ENCODE measurements at regions not wholly inside any gene's neighbourhood (a gene's known extent, or its start where the extent isn't known, plus 50 kb on each side); places are given as distances from the start of the nearest gene placed in this dataset.

DNA sequence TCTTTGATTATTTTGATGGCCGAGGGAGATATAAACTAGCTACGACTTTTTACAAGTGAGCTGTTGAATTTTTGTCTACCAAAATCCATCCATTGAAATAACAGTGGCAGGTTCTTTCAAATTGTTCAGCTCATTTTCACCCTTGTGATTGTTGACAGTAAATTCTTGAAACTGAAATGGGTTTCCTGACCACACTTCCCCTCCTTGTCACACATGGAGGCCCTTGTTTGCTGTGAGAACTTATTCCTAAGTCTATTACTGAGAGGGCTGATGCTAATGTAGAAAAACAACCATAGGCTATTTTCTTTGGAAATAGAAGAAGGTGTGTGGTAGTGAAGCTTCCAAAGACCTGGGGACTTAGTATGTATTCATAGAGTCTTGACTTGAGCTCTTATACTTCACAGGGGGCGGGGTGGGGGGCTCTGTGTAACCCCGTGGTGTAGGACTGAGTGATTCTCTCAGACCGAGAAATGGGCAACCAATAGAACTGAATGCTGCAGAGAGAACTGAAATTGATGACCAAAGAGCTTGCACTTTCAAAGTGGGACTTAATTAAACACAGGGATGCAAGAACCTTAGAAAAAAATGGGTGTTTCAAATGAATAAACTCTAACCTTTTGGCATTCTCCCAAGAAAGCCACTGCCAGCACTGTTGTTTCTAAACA lies 718.9 kb downstream of the CCSER2 start:
- in situ Hi-C loops (cut with MboI; ENCODE audit: low sequenced_read_pairs) = no loop called here
- Histone ChIP-seq H2BK120ac (ENCODE audit: low read depth, low read length) (no peak overlapping the region), H3K4me2 (ENCODE audit: low read depth, low read length) (no peak overlapping the region), H4K5ac (ENCODE audit: low read depth, low read length) (no peak overlapping the region), H4K20me1 (ENCODE audit: insufficient read depth, low read length) (no peaks in the 10 kb centered on the region), H3K4me1 (ENCODE audit: control insufficient read depth, insufficient read depth, low read length) (no peaks in the 10 kb centered on the region), H3K9me3 (ENCODE audit: control insufficient read depth, insufficient read depth, low read length) (peaks cover 12% of the 10 kb centered on the region), H3K9me1 (ENCODE audit: insufficient read depth, low read length) (no peaks in the 10 kb centered on the region), H4K8ac (ENCODE audit: low read depth in 2 of 2, low read length in 2 of 2) (no peak overlapping the region), H3K9ac (ENCODE audit: low read depth, low read length) (no peak overlapping the region), H3K18ac (ENCODE audit: low read depth, low read length) (no peak overlapping the region), H3K79me1 (ENCODE audit: low read depth in 1 of 2, low read length in 2 of 2) (no peaks in the 10 kb centered on the region), H2BK15ac (ENCODE audit: low read depth, low read length) (no peak overlapping the region), H3K23ac (ENCODE audit: low read depth, low read length) (no peak overlapping the region), H2AK9ac (replicated peaks; ENCODE audit: low read depth, low read length, poor library complexity) (no peak overlapping the region), H2BK5ac (ENCODE audit: low read depth, low read length, poor library complexity, severe bottlenecking) (no peak overlapping the region), H3K4ac (ENCODE audit: low read depth, low read length) (no peak overlapping the region), H3K36me3 (ENCODE audit: control insufficient read depth, insufficient read depth, low read length) (no peaks in the 10 kb centered on the region), H3K27ac (ENCODE audit: insufficient read depth, low read length) (no peak overlapping the region), H3K14ac (replicated peaks; ENCODE audit: low read depth, low read length) (no peak overlapping the region), H2AK5ac (ENCODE audit: low read depth, low read length) (no peak overlapping the region), H2AFZ (replicated peaks; ENCODE audit: low read length, poor library complexity) (no peak overlapping the region), H3K56ac (ENCODE audit: extremely low read depth, insufficient read depth, low read length) (no peak overlapping the region), H3K27me3 (ENCODE audit: control insufficient read depth, insufficient read depth, low read length) (no peaks in the 10 kb centered on the region), H2BK20ac (ENCODE audit: low read depth, low read length) (no peak overlapping the region), H3K4me3 (ENCODE audit: insufficient read depth, low read depth, low read length) (no peak overlapping the region), H4K91ac (ENCODE audit: insufficient read depth, low read depth, low read length) (no peak overlapping the region)
- no peak for ATAC-seq (ENCODE audit: low read depth)
- no peak for DNase-seq
- POLR2A ChIA-PET (ENCODE audit: unreplicated experiment) = no interaction called here
- WGBS, 2 experiments (ENCODE audit: extremely low coverage in 2 of 2, insufficient read length in 1 of 2) = 13% methylated on average over 3 of the region's 5 CpGs; no CpG with 5 or more reads in 1 of the 2 experiments
- no peak for TF ChIP-seq FOS (IDR thresholded peaks at IDR 0.05; ENCODE audit: low read depth, low read length)
- no peak for TF ChIP-seq RFX5 (IDR thresholded peaks at IDR 0.05; ENCODE audit: low read depth, low read length)
- no peak for TF ChIP-seq CEBPB (IDR thresholded peaks at IDR 0.05; ENCODE audit: low read depth, low read length)
- TF ChIP-seq POLR2A (IDR thresholded peaks at IDR 0.05; ENCODE audit: low read depth, low read length) = no peak
- no peak for TF ChIP-seq BHLHE40 (IDR thresholded peaks at IDR 0.05; ENCODE audit: low read depth, low read length)
- TF ChIP-seq CHD1 (IDR thresholded peaks at IDR 0.05; ENCODE audit: low read depth, low read length) = no peak
- TF ChIP-seq, protein P1, sequence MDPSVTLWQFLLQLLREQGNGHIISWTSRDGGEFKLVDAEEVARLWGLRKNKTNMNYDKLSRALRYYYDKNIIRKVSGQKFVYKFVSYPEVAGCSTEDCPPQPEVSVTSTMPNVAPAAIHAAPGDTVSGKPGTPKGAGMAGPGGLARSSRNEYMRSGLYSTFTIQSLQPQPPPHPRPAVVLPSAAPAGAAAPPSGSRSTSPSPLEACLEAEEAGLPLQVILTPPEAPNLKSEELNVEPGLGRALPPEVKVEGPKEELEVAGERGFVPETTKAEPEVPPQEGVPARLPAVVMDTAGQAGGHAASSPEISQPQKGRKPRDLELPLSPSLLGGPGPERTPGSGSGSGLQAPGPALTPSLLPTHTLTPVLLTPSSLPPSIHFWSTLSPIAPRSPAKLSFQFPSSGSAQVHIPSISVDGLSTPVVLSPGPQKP (IDR thresholded peaks at IDR 0.05; ENCODE audit: borderline replicate concordance, low read depth, low read length) = no peak
- TF ChIP-seq RCOR1 (IDR thresholded peaks at IDR 0.05; ENCODE audit: insufficient replicate concordance, low read length) = no peak
- no peak for TF ChIP-seq SMC3 (IDR thresholded peaks at IDR 0.05; ENCODE audit: low read depth, low read length)
- TF ChIP-seq, protein P2, sequence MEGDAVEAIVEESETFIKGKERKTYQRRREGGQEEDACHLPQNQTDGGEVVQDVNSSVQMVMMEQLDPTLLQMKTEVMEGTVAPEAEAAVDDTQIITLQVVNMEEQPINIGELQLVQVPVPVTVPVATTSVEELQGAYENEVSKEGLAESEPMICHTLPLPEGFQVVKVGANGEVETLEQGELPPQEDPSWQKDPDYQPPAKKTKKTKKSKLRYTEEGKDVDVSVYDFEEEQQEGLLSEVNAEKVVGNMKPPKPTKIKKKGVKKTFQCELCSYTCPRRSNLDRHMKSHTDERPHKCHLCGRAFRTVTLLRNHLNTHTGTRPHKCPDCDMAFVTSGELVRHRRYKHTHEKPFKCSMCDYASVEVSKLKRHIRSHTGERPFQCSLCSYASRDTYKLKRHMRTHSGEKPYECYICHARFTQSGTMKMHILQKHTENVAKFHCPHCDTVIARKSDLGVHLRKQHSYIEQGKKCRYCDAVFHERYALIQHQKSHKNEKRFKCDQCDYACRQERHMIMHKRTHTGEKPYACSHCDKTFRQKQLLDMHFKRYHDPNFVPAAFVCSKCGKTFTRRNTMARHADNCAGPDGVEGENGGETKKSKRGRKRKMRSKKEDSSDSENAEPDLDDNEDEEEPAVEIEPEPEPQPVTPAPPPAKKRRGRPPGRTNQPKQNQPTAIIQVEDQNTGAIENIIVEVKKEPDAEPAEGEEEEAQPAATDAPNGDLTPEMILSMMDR (conservative IDR thresholded peaks at IDR 0.05; ENCODE audit: low read depth, low read length) = no peak
- TF ChIP-seq MAZ (IDR thresholded peaks at IDR 0.05; ENCODE audit: borderline replicate concordance, low read depth, low read length) = no peak
- TF ChIP-seq MAFK (IDR thresholded peaks at IDR 0.05; ENCODE audit: low read depth, low read length) = no peak
- TF ChIP-seq, protein P3, sequence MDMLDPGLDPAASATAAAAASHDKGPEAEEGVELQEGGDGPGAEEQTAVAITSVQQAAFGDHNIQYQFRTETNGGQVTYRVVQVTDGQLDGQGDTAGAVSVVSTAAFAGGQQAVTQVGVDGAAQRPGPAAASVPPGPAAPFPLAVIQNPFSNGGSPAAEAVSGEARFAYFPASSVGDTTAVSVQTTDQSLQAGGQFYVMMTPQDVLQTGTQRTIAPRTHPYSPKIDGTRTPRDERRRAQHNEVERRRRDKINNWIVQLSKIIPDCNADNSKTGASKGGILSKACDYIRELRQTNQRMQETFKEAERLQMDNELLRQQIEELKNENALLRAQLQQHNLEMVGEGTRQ (IDR thresholded peaks at IDR 0.05; ENCODE audit: low read depth, low read length) = no peak
- TF ChIP-seq RAD21 (IDR thresholded peaks at IDR 0.05; ENCODE audit: low read length) = no peak
- TF ChIP-seq NFE2L2 (IDR thresholded peaks at IDR 0.05; ENCODE audit: low read depth, low read length) = no peak
- no peak for TF ChIP-seq MXI1 (IDR thresholded peaks at IDR 0.05; ENCODE audit: borderline replicate concordance, low read depth, low read length)
- dilution Hi-C loops (cut with HindIII; ENCODE audit: low sequenced_read_pairs, unreplicated experiment) = no loop called here
- no TSS peak for BruUV-seq (replicated peaks)
- CTCF ChIA-PET = interaction anchor here (0.6 kb wide), 1 partner anchor 41 kb away, joined by 3 read pairs; no protein-coding TSS in a partner anchor
- intact Hi-C loops (cut with micrococcal nuclease) = no loop called here
